H9 (cell line): ENCODE measurements at regions not wholly inside any gene's neighbourhood (a gene's known extent, or its start where the extent isn't known, plus 50 kb on each side); places are given as distances from the start of the nearest gene placed in this dataset.

ENCODE experiments used
- DNase-seq: peaks from one replicate; pipeline ENCODE4 v3.0.0-alpha.2; 2017
- H2AFZ ChIP-seq: one replicate; pipeline ENCODE4 v1.6.1; 2013; ENCODE audit warnings: mild to moderate bottlenecking, low read length, control low read depth, moderate library complexity
- H2AK5ac ChIP-seq: 2 replicates; pipeline ENCODE4 v1.6.1; 2013; ENCODE audit warnings: low read length, control low read depth, mixed read lengths; ENCODE audit not compliant: insufficient read length
- H2BK120ac ChIP-seq: one replicate; pipeline ENCODE4 v1.6.1; 2013; ENCODE audit warnings: low read depth, mild to moderate bottlenecking, low read length, control low read depth, inconsistent platforms; ENCODE audit not compliant: poor library complexity, severe bottlenecking
- H2BK12ac ChIP-seq: 2 replicates; pipeline ENCODE4 v1.6.1; 2013; ENCODE audit warnings: low read length, control low read depth, mixed read lengths, low read depth; ENCODE audit not compliant: insufficient read length
- H2BK15ac ChIP-seq: 2 replicates; pipeline ENCODE4 v1.6.1; 2013; ENCODE audit warnings: low read depth, low read length, control low read depth
- H2BK20ac ChIP-seq: one replicate; pipeline ENCODE4 v1.6.1; 2013; ENCODE audit warnings: low read depth, mild to moderate bottlenecking, low read length, control low read depth, inconsistent platforms; ENCODE audit not compliant: poor library complexity, severe bottlenecking
- H2BK5ac ChIP-seq: 2 replicates; pipeline ENCODE4 v1.6.1; 2013; ENCODE audit warnings: low read length, control low read depth, mixed read lengths; ENCODE audit not compliant: insufficient read length
- H3K14ac ChIP-seq: 2 replicates; pipeline ENCODE4 v1.6.1; 2013; ENCODE audit warnings: low read length, control low read depth; ENCODE audit not compliant: insufficient read depth
- H3K18ac ChIP-seq: 2 replicates; pipeline ENCODE4 v1.6.1; 2013; ENCODE audit warnings: low read depth, mild to moderate bottlenecking, mixed read lengths, low read length, control low read depth; ENCODE audit not compliant: insufficient read length
- H3K23ac ChIP-seq: 2 replicates; pipeline ENCODE4 v1.6.1; 2013; ENCODE audit warnings: low read length, control low read depth, mixed read lengths, low read depth; ENCODE audit not compliant: insufficient read length
- H3K23me2 ChIP-seq: 2 replicates; pipeline ENCODE4 v1.6.1; 2013; ENCODE audit warnings: low read depth, mild to moderate bottlenecking, mixed read lengths, low read length, control low read depth; ENCODE audit not compliant: insufficient read length, poor library complexity, severe bottlenecking
- H3K27ac ChIP-seq: 2 replicates; pipeline ENCODE4 v1.5.1; 2013; ENCODE audit warnings: low read length, control low read depth, mixed read lengths, low read depth; ENCODE audit not compliant: insufficient read length
- H3K27me3 ChIP-seq: 2 replicates; pipeline ENCODE4 v1.6.1; 2013; ENCODE audit warnings: low read length, control low read depth, inconsistent platforms; ENCODE audit not compliant: insufficient read depth
- H3K4ac ChIP-seq: 2 replicates; pipeline ENCODE4 v1.6.1; 2013; ENCODE audit warnings: low read depth, mild to moderate bottlenecking, control low read depth, inconsistent platforms, low read length, moderate library complexity
- H3K4me1 ChIP-seq: 2 replicates; pipeline ENCODE4 v1.6.1; 2013; ENCODE audit warnings: low read length, control low read depth, inconsistent platforms; ENCODE audit not compliant: insufficient read depth
- H3K4me2 ChIP-seq: 2 replicates; pipeline ENCODE4 v1.6.1; 2013; ENCODE audit warnings: low read length, control low read depth, mixed read lengths; ENCODE audit not compliant: insufficient read length, insufficient read depth
- H3K56ac ChIP-seq: 2 replicates; pipeline ENCODE4 v1.6.1; 2013; ENCODE audit warnings: low read depth, mild to moderate bottlenecking, mixed read lengths, low read length, control low read depth; ENCODE audit not compliant: insufficient read length
- H3K79me1 ChIP-seq: 2 replicates; pipeline ENCODE4 v1.6.1; 2013; ENCODE audit warnings: low read depth, mild to moderate bottlenecking, moderate library complexity, low read length, control low read depth, inconsistent platforms; ENCODE audit not compliant: insufficient read depth, poor library complexity, severe bottlenecking
- H3K79me2 ChIP-seq: 2 replicates; pipeline ENCODE4 v1.6.1; 2013; ENCODE audit warnings: low read length, control low read depth, inconsistent platforms; ENCODE audit not compliant: insufficient read depth
- H3K9ac ChIP-seq: 2 replicates; pipeline ENCODE4 v1.6.1; 2013; ENCODE audit warnings: low read length, control low read depth, mixed read lengths; ENCODE audit not compliant: insufficient read length; ENCODE audit errors: extremely low read depth
- H3K9me3 ChIP-seq: one replicate; pipeline ENCODE4 v1.6.1; 2013; ENCODE audit warnings: low read depth, low read length, inconsistent platforms; ENCODE audit not compliant: control insufficient read depth
- H3T11ph ChIP-seq: one replicate; pipeline ENCODE4 v1.6.1; 2013; ENCODE audit warnings: mild to moderate bottlenecking, low read length, control low read depth, inconsistent platforms
- H4K20me1 ChIP-seq: one replicate; pipeline ENCODE4 v1.6.1; 2013; ENCODE audit not compliant: control insufficient read depth, insufficient read length, insufficient read depth
- H4K5ac ChIP-seq: 2 replicates; pipeline ENCODE4 v1.6.1; 2013; ENCODE audit warnings: low read depth, mild to moderate bottlenecking, mixed read lengths, low read length, control low read depth; ENCODE audit not compliant: insufficient read length
- H4K8ac ChIP-seq: replicated peaks from 2 replicates; pipeline ENCODE4 v1.6.1; 2013; ENCODE audit warnings: low read length, control low read depth, mixed read lengths, low read depth; ENCODE audit not compliant: insufficient read length
- H4K91ac ChIP-seq: 2 replicates; pipeline ENCODE4 v1.6.1; 2013; ENCODE audit warnings: low read depth, mild to moderate bottlenecking, moderate library complexity, mixed read lengths, low read length, control low read depth; ENCODE audit not compliant: insufficient read length
- H3K27ac Mint-ChIP-seq, 3 experiments: 2 replicates in 2 of 3; 3 replicates in 1 of 3; pipeline ENCODE4 v1.8.0; 2020 to 2021; ENCODE audit warnings: mixed read lengths in 3 of 3, mild to moderate bottlenecking in 1 of 3, moderate library complexity in 1 of 3
- H3K27me3 Mint-ChIP-seq: 2 replicates; pipeline ENCODE4 v1.8.0; 2021; ENCODE audit warnings: low read depth, mild to moderate bottlenecking, moderate library complexity, mixed read lengths
- H3K36me3 Mint-ChIP-seq, 3 experiments: 2 replicates in 2 of 3; 3 replicates in 1 of 3; pipeline ENCODE4 v1.8.0; 2020 to 2021; ENCODE audit warnings: low read depth in 3 of 3, mixed read lengths in 3 of 3; ENCODE audit not compliant: insufficient read depth in 1 of 3
- H3K4me1 Mint-ChIP-seq, 2 experiments: 2 replicates each; pipeline ENCODE4 v1.8.0; 2020; ENCODE audit warnings: mixed read lengths in 2 of 2
- H3K4me3 Mint-ChIP-seq, 2 experiments: 2 replicates in 1 of 2; 3 replicates in 1 of 2; pipeline ENCODE4 v1.8.0; 2020 to 2021; ENCODE audit warnings: mild to moderate bottlenecking in 2 of 2, mixed read lengths in 2 of 2, moderate library complexity in 1 of 2
- H3K9me3 Mint-ChIP-seq, 2 experiments: 2 replicates in 1 of 2; 3 replicates in 1 of 2; pipeline ENCODE4 v1.8.0; 2020; ENCODE audit warnings: mild to moderate bottlenecking in 2 of 2, mixed read lengths in 2 of 2, moderate library complexity in 1 of 2
- WGBS: extraction: QIAGEN DNeasy Blood & Tissue Kit; methylation state at CpG from one replicate; pipeline ENCODE4 v1.1.7; 2013; ENCODE audit warnings: missing lambda C conversion rate, low lambda C conversion rate, mixed read lengths; ENCODE audit not compliant: insufficient read length; ENCODE audit errors: extremely low coverage; 5-methylcytosine and 5-hydroxymethylcytosine counted together
- TF ChIP-seq, protein P1 (sequence below): fragments of 200-600 bp; sonication (generic); conservative IDR thresholded peaks from 3 replicates; pipeline ENCODE4 v1.8.0; 2021; ENCODE audit warnings: antibody characterized with exemption, mild to moderate bottlenecking

DNA sequence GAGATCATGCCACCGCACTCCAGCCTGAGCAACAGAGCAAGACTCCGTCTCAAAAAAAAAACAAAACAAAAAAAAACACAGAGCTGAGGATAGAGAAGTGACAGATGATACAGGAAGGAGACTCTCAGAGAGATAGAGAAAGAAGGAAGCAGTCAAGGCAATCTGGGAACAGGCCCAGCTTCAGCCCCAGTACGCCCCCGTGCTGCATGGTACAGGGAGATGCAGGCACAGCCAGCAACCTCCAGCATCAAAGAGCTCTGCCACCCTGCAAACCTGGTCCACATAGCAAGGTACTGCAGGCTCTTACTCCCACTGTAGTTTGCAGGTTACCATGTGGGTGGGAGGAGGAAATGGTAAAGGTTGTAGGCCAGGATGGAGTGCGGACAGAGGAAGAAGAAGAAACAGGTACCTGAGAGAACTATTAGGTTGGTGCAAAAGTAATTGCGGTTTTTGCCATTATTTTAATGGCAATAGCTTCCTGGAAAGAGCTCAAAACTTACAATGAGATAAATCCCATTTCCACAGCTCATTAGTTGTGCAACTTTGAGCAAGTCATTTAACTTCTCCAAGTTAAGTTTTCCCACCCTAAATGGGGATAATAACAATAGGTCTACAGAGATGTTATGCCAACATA is 253.0 kb downstream of the ARRDC4 start:
- Histone ChIP-seq H3K23me2 (no peaks in the 10 kb centered on the region), H3K9me3 (no peaks in the 10 kb centered on the region), H3K23ac (no peak overlapping the region), H3K27me3 (no peaks in the 10 kb centered on the region), H3K4me2 (no peak overlapping the region), H3K18ac (no peak overlapping the region), H3K79me1 (no peaks in the 10 kb centered on the region), H2BK12ac (no peak overlapping the region), H2BK20ac (no peak overlapping the region), H2AFZ (no peak overlapping the region), H2BK5ac (no peak overlapping the region), H3K4ac (no peak overlapping the region), H4K20me1 (no peaks in the 10 kb centered on the region), H3K14ac (no peak overlapping the region), H2BK15ac (no peak overlapping the region), H3K4me1 (no peaks in the 10 kb centered on the region), H2AK5ac (no peak overlapping the region), H3K27ac (no peak overlapping the region), H3T11ph (no peak overlapping the region), H4K91ac (no peak overlapping the region), H3K79me2 (no peaks in the 10 kb centered on the region), H3K56ac (no peak overlapping the region), H4K5ac (no peak overlapping the region), H2BK120ac (no peak overlapping the region), H4K8ac (no peak overlapping the region), H3K9ac (no peak overlapping the region)
- TF ChIP-seq, protein P1, sequence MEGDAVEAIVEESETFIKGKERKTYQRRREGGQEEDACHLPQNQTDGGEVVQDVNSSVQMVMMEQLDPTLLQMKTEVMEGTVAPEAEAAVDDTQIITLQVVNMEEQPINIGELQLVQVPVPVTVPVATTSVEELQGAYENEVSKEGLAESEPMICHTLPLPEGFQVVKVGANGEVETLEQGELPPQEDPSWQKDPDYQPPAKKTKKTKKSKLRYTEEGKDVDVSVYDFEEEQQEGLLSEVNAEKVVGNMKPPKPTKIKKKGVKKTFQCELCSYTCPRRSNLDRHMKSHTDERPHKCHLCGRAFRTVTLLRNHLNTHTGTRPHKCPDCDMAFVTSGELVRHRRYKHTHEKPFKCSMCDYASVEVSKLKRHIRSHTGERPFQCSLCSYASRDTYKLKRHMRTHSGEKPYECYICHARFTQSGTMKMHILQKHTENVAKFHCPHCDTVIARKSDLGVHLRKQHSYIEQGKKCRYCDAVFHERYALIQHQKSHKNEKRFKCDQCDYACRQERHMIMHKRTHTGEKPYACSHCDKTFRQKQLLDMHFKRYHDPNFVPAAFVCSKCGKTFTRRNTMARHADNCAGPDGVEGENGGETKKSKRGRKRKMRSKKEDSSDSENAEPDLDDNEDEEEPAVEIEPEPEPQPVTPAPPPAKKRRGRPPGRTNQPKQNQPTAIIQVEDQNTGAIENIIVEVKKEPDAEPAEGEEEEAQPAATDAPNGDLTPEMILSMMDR, result no peak
- peaks cover 5% of the 10 kb centered on the region; the same call in 1 of the 2 replicates for H3K27me3 Mint-ChIP-seq
- H3K36me3 Mint-ChIP-seq, result peaks cover 0 to 1% (median 0%) of the 10 kb centered on the region in 3 experiments; a peak in 1 of 7 replicates
- H3K9me3 Mint-ChIP-seq, result no peaks in the 10 kb centered on the region
- H3K4me3 Mint-ChIP-seq, result no peak overlapping the region
- peak overlapping the region in 1 of 3 experiments; percentile 56; a peak in 1 of 7 replicates for H3K27ac Mint-ChIP-seq
- no peaks in the 10 kb centered on the region for H3K4me1 Mint-ChIP-seq
- WGBS, result no CpG with 5 or more reads among the region's 6 CpGs
- no peak for DNase-seq
